ENCODE measurements at regions not wholly inside any gene's neighbourhood (a gene's known extent, or its start where the extent isn't known, plus 50 kb on each side); places are given as distances from the start of the nearest gene placed in this dataset.
A peak's percentile ranks its signal among the peaks of the same experiment; 100 is the strongest.

DNA sequence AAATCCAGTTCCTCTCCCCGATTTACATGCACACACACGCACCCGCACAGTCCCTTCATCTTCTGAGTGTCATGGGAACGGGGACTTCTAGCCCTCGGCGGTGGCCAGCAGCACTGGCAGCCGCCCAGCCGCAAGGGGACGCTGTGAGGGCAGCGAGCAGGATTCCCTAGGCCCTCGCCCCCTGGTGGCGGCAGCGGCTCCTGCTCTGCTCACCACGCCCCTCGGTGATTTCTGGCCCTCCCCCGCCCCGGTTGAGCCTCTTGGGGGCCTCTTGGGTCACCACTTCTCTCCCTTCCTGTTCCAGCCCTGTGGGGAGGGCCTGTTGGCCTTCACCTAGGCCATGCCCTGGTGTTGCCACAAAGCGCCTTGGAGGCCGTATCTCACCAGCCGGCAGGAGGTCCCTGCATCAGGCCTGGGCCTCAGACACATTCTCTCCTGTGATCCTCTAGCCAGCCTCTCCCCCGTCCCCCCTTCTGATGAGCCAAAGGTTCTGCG, 75.2 kb upstream of the KSR1 start:
- TF ChIP-seq, protein P1, sequence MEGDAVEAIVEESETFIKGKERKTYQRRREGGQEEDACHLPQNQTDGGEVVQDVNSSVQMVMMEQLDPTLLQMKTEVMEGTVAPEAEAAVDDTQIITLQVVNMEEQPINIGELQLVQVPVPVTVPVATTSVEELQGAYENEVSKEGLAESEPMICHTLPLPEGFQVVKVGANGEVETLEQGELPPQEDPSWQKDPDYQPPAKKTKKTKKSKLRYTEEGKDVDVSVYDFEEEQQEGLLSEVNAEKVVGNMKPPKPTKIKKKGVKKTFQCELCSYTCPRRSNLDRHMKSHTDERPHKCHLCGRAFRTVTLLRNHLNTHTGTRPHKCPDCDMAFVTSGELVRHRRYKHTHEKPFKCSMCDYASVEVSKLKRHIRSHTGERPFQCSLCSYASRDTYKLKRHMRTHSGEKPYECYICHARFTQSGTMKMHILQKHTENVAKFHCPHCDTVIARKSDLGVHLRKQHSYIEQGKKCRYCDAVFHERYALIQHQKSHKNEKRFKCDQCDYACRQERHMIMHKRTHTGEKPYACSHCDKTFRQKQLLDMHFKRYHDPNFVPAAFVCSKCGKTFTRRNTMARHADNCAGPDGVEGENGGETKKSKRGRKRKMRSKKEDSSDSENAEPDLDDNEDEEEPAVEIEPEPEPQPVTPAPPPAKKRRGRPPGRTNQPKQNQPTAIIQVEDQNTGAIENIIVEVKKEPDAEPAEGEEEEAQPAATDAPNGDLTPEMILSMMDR (IDR thresholded peaks at IDR 0.05): peak; percentile 100
- TF ChIP-seq POLR2AphosphoS5 (IDR thresholded peaks at IDR 0.05; ENCODE audit: low read depth, low read length): no peak; the same call in 1 of the 2 replicates
